GM12875 (cell line): ENCODE measurements at regions not wholly inside any gene's neighbourhood (a gene's known extent, or its start where the extent isn't known, plus 50 kb on each side); places are given as distances from the start of the nearest gene placed in this dataset.
"Not testable (repeated sequence)": the region's sequence is repeated elsewhere in the genome, so short reads cannot be mapped to it uniquely, and the experiment has no call there.

Experiments used
- H3K4me3 ChIP-seq: one replicate; pipeline ENCODE4 v1.5.1; 2011; ENCODE audit warnings: low read depth, low read length, control low read depth

- H3K4me3 ChIP-seq, result not testable (repeated sequence)
Measured at GRCh38 chr16:18263046-18263445, 73.5 kb downstream of the NPIPA8 start.

GRCh38 chr16:18261848-18262247, 74.7 kb downstream of the NPIPA8 start:
- not testable (repeated sequence) for H3K4me3 ChIP-seq

- H3K4me3 ChIP-seq, result not testable (repeated sequence)
Measured at GRCh38 chr16:18259496-18260176, 76.9 kb downstream of the NPIPA8 start.

- H3K4me3 ChIP-seq, result not testable (repeated sequence)
Measured at GRCh38 chr16:18252943-18253342, 83.6 kb downstream of the NPIPA8 start.

GRCh38 chr16:18230505-18230904, 106.0 kb downstream of the NPIPA8 start:
- not testable (repeated sequence) for H3K4me3 ChIP-seq

GRCh38 chr16:18222054-18223009, 114.2 kb downstream of the NPIPA8 start:
- H3K4me3 ChIP-seq, result not testable (repeated sequence)

- H3K4me3 ChIP-seq, result not testable (repeated sequence)
Measured at GRCh38 chr16:18217741-18218140, 118.8 kb downstream of the NPIPA8 start.

- not testable (repeated sequence) for H3K4me3 ChIP-seq
Measured at GRCh38 chr16:18216814-18217213, 119.7 kb downstream of the NPIPA8 start.

- not testable (repeated sequence) for H3K4me3 ChIP-seq
Measured at GRCh38 chr16:18213810-18214209, 122.7 kb downstream of the NPIPA8 start.

- H3K4me3 ChIP-seq, result not testable (repeated sequence)
Measured at GRCh38 chr16:18211505-18211904, 125.0 kb downstream of the NPIPA8 start.

- not testable (repeated sequence) for H3K4me3 ChIP-seq
Measured at GRCh38 chr16:18204786-18205185, 131.8 kb downstream of the NPIPA8 start.

GRCh38 chr16:18204309-18204708, 132.2 kb downstream of the NPIPA8 start:
- not testable (repeated sequence) for H3K4me3 ChIP-seq

GRCh38 chr16:18201511-18201910, 135.0 kb downstream of the NPIPA8 start:
- not testable (repeated sequence) for H3K4me3 ChIP-seq

GRCh38 chr16:18192389-18192788, 144.1 kb downstream of the NPIPA8 start:
- not testable (repeated sequence) for H3K4me3 ChIP-seq

- H3K4me3 ChIP-seq, result not testable (repeated sequence)
Measured at GRCh38 chr16:18190179-18190578, 146.4 kb downstream of the NPIPA8 start.

GRCh38 chr16:18184755-18185154, 151.8 kb downstream of the NPIPA8 start:
- not testable (repeated sequence) for H3K4me3 ChIP-seq

- not testable (repeated sequence) for H3K4me3 ChIP-seq
Measured at GRCh38 chr16:18181028-18181427, 155.5 kb downstream of the NPIPA8 start.

- H3K4me3 ChIP-seq, result not testable (repeated sequence)
Measured at GRCh38 chr16:18173945-18174497, 162.5 kb downstream of the NPIPA8 start.

GRCh38 chr16:18162293-18162692, 174.2 kb downstream of the NPIPA8 start:
- H3K4me3 ChIP-seq, result not testable (repeated sequence)

GRCh38 chr16:18161224-18161623, 175.3 kb downstream of the NPIPA8 start:
- H3K4me3 ChIP-seq, result not testable (repeated sequence)

- not testable (repeated sequence) for H3K4me3 ChIP-seq
Measured at GRCh38 chr16:18159185-18159584, 177.4 kb downstream of the NPIPA8 start.
